Astrocyte of the cerebellum (primary cell): ENCODE measurements at regions not wholly inside any gene's neighbourhood (a gene's known extent, or its start where the extent isn't known, plus 50 kb on each side); places are given as distances from the start of the nearest gene placed in this dataset.
"Not testable (repeated sequence)": the region's sequence is repeated elsewhere in the genome, so short reads cannot be mapped to it uniquely, and the experiment has no call there.

Experiments
- DNase-seq: peaks from one replicate; pipeline ENCODE4 v3.0.0-alpha.2; 2011; ENCODE audit warnings: low read depth
- H3K4me3 ChIP-seq: 2 replicates; pipeline ENCODE4 v1.5.1; 2011; ENCODE audit warnings: mild to moderate bottlenecking, low read depth, low read length, moderate library complexity
- in situ Hi-C: cut with HindIII; loops from 2 replicates; pipeline ENCODE4 v1.10.0; 2017; ENCODE audit warnings: low sequenced_read_pairs
- TF ChIP-seq, protein P1 (sequence below): IDR thresholded peaks from 2 replicates; pipeline ENCODE4 v1.5.1; 2012; ENCODE audit warnings: low read length, low read depth, moderate library complexity, mild to moderate bottlenecking; ENCODE audit errors: missing control alignments

DNA sequence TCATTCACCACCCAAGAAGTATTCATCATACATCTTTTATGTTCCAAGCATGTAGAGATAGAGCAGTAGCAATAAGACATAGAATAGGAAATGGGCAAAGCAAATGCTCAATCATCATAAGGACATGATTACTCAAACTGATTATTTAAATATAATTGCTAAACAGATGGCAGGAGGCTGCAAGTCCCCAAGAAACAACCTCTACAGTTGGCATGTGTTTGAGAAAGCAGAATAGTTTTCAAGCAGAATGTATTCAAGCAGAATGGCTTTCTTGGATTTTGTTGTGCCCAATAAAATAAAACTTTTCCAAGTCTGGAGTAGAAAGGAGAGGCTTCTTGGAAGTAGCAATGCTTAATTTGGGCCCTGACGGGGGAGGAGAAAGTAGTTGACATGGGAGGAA, 86.5 kb upstream of the SYN3 start:
- TF ChIP-seq, protein P1, sequence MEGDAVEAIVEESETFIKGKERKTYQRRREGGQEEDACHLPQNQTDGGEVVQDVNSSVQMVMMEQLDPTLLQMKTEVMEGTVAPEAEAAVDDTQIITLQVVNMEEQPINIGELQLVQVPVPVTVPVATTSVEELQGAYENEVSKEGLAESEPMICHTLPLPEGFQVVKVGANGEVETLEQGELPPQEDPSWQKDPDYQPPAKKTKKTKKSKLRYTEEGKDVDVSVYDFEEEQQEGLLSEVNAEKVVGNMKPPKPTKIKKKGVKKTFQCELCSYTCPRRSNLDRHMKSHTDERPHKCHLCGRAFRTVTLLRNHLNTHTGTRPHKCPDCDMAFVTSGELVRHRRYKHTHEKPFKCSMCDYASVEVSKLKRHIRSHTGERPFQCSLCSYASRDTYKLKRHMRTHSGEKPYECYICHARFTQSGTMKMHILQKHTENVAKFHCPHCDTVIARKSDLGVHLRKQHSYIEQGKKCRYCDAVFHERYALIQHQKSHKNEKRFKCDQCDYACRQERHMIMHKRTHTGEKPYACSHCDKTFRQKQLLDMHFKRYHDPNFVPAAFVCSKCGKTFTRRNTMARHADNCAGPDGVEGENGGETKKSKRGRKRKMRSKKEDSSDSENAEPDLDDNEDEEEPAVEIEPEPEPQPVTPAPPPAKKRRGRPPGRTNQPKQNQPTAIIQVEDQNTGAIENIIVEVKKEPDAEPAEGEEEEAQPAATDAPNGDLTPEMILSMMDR: no peak
- in situ Hi-C loops: no loop called here
- no peak overlapping the region for H3K4me3 ChIP-seq
- DNase-seq: no peak

- H3K4me3 ChIP-seq: no peak overlapping the region
- DNase-seq: no peak
- in situ Hi-C loops: no loop called here
- TF ChIP-seq, protein P1: no peak
Observed at GRCh38 chr22:33142282-33143055, 84.3 kb upstream of the SYN3 start.

GRCh38 chr22:33139937-33140336, 81.8 kb upstream of the SYN3 start:
- H3K4me3 ChIP-seq: no peak overlapping the region
- in situ Hi-C loops: no loop called here
- TF ChIP-seq, protein P1: no peak
- DNase-seq: no peak

- in situ Hi-C loops, H3K4me3 ChIP-seq: not testable (repeated sequence)
Observed at GRCh38 chr22:33138333-33138732, 80.2 kb upstream of the SYN3 start.

GRCh38 chr22:33130473-33130872, 72.3 kb upstream of the SYN3 start:
- in situ Hi-C loops: no loop called here
- no peak for DNase-seq
- H3K4me3 ChIP-seq: no peak overlapping the region
- TF ChIP-seq, protein P1: no peak

More at GRCh38 chr22:33138333-33138732, 80.2 kb upstream of the SYN3 start:
- not testable (repeated sequence) for DNase-seq

GRCh38 chr22:33129621-33130020, 71.4 kb upstream of the SYN3 start:
- no peak for DNase-seq
- H3K4me3 ChIP-seq: no peak overlapping the region
- TF ChIP-seq, protein P1: no peak
- in situ Hi-C loops: no loop called here

DNA sequence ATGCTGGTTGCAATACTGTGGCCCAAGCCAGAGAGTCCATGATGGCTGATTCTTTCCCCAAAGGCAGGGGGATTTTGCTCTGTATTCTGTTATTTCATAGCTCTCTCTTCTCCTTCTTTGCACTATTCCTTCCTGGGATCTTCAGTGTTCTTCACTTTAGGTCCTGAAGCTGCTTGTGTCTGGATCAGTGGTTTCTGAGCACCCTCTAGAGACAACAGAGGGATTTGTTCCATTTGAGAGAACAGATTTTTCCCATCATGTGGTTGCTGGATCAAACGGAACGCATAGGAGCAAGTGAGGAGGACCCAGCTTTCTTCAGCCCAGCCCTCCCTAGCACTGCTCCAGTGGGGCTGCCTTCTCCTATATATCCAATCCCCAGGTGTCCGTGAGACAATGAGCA, 68.7 kb upstream of the SYN3 start:
- TF ChIP-seq, protein P1: no peak
- in situ Hi-C loops: no loop called here
- H3K4me3 ChIP-seq: no peak overlapping the region
- no peak for DNase-seq
